ENCODE measurements at regions not wholly inside any gene's neighbourhood (a gene's known extent, or its start where the extent isn't known, plus 50 kb on each side); places are given as distances from the start of the nearest gene placed in this dataset.

DNA sequence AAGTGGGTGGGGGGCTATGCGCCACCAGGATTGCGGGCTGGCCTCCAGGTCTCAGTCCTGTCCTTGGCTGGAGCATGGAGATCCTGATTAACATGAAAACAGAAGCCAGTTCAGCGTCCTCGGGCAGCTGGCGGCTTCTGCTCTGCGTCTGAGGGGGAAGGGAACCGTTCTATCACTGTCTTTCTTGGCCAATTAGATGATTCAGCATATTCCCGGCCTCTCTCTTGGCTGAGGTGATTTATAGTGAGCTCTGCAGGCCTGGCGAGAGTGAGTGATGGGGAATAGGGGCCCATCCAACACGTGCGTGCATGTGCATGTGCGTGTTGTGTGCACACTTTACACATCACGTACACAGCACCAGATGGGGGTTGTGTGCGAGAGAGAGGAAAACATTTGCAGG lies 145.8 kb upstream of the ATP6AP2 start:
- ChIA-PET POLR2A (ENCODE audit: unreplicated experiment) (no interaction called here), CTCF (no interaction called here)
- TF ChIP-seq, protein P1, sequence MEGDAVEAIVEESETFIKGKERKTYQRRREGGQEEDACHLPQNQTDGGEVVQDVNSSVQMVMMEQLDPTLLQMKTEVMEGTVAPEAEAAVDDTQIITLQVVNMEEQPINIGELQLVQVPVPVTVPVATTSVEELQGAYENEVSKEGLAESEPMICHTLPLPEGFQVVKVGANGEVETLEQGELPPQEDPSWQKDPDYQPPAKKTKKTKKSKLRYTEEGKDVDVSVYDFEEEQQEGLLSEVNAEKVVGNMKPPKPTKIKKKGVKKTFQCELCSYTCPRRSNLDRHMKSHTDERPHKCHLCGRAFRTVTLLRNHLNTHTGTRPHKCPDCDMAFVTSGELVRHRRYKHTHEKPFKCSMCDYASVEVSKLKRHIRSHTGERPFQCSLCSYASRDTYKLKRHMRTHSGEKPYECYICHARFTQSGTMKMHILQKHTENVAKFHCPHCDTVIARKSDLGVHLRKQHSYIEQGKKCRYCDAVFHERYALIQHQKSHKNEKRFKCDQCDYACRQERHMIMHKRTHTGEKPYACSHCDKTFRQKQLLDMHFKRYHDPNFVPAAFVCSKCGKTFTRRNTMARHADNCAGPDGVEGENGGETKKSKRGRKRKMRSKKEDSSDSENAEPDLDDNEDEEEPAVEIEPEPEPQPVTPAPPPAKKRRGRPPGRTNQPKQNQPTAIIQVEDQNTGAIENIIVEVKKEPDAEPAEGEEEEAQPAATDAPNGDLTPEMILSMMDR (conservative IDR thresholded peaks at IDR 0.05) = no peak
- TF ChIP-seq EZH2 (IDR thresholded peaks at IDR 0.05; ENCODE audit: low read depth) = no peak
- BruUV-seq (replicated peaks) = no TSS peak
- Histone ChIP-seq H3K27me3 (ENCODE audit: insufficient read depth, low read depth) (no peaks in the 10 kb centered on the region), H3K4me3 (no peak overlapping the region), H4K20me1 (ENCODE audit: insufficient read depth) (no peaks in the 10 kb centered on the region), H3F3A (ENCODE audit: insufficient read depth, low read depth) (no peaks in the 10 kb centered on the region), H3K9me3 (ENCODE audit: insufficient read depth, low read depth) (no peaks in the 10 kb centered on the region), H3K27ac (no peak overlapping the region), H3K9me2 (ENCODE audit: insufficient read depth) (no peaks in the 10 kb centered on the region), H3K4me2 (no peak overlapping the region), H3K36me3 (ENCODE audit: low read depth) (no peaks in the 10 kb centered on the region), H3K79me2 (ENCODE audit: low read depth) (no peaks in the 10 kb centered on the region), H2AFZ (no peak overlapping the region), H3K4me1 (replicated peaks; ENCODE audit: insufficient read depth) (no peaks in the 10 kb centered on the region)
- DNase-seq = no peak
- intact Hi-C loops (cut with micrococcal nuclease; ENCODE audit: unreplicated experiment) = no loop called here

DNA sequence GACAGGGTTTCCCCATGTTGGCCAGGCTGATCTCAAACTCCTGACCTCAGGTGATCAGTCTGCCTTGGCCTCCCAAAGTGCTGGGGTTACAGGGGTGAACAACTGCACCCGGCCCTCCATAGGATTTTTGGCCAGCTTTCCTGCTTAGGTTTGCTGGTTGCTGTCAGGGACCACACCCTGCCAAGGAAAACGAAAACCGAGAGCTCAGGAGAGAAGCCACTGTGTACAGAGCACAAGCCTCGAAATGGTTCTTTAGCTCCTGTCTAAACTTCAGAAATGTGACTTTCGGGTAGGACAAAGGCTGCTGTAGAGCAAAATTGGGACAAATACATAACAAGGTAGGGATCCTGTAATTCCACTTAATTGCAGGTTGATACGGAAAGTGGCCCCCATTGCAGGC lies 146.3 kb upstream of the ATP6AP2 start:
- ChIA-PET POLR2A (ENCODE audit: unreplicated experiment) (no interaction called here), CTCF (no interaction called here)
- Histone ChIP-seq H3K79me2 (ENCODE audit: low read depth) (no peaks in the 10 kb centered on the region), H3K27ac (no peak overlapping the region), H2AFZ (no peak overlapping the region), H3K4me3 (no peak overlapping the region), H3K9me3 (ENCODE audit: insufficient read depth, low read depth) (no peaks in the 10 kb centered on the region), H4K20me1 (ENCODE audit: insufficient read depth) (no peaks in the 10 kb centered on the region), H3K4me1 (replicated peaks; ENCODE audit: insufficient read depth) (no peaks in the 10 kb centered on the region), H3F3A (ENCODE audit: insufficient read depth, low read depth) (no peaks in the 10 kb centered on the region), H3K36me3 (ENCODE audit: low read depth) (no peaks in the 10 kb centered on the region), H3K9me2 (ENCODE audit: insufficient read depth) (no peaks in the 10 kb centered on the region), H3K4me2 (no peak overlapping the region), H3K27me3 (ENCODE audit: insufficient read depth, low read depth) (no peaks in the 10 kb centered on the region)
- DNase-seq = no peak
- intact Hi-C loops (cut with micrococcal nuclease; ENCODE audit: unreplicated experiment) = no loop called here
- no TSS peak for BruUV-seq (replicated peaks)
- TF ChIP-seq, protein P1 (conservative IDR thresholded peaks at IDR 0.05) = no peak
- TF ChIP-seq EZH2 (IDR thresholded peaks at IDR 0.05; ENCODE audit: low read depth) = no peak

DNA sequence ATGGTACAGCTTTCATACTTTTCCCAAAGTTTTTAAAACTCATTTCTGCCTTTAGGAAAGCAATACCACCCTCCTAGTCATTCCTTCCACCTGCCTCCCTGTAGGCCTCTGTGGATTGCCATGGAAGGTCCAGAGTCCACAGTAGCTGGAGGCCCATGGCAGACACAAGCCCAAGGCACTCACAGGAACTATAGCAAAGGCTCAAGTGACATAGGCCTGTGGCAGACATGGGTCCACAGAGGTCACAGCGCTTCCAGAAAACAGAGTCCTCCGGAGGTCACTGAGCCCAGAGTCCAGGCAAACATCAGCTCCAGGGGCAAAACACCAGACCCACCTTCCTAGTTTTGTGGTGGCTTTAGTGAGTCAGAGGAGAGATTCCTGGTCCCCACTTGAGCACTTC lies 147.6 kb upstream of the ATP6AP2 start:
- H3K79me2 ChIP-seq (ENCODE audit: low read depth) = no peaks in the 10 kb centered on the region
- BruUV-seq (replicated peaks) = no TSS peak
- POLR2A ChIA-PET (ENCODE audit: unreplicated experiment) = no interaction called here

More for the DNA sequence above, 147.6 kb upstream of the ATP6AP2 start:
- Histone ChIP-seq H3K27ac (no peak overlapping the region), H3K27me3 (ENCODE audit: insufficient read depth, low read depth) (no peaks in the 10 kb centered on the region), H4K20me1 (ENCODE audit: insufficient read depth) (no peaks in the 10 kb centered on the region), H3K9me3 (ENCODE audit: insufficient read depth, low read depth) (no peaks in the 10 kb centered on the region), H3K4me3 (no peak overlapping the region), H3K36me3 (ENCODE audit: low read depth) (no peaks in the 10 kb centered on the region), H3F3A (ENCODE audit: insufficient read depth, low read depth) (no peaks in the 10 kb centered on the region), H3K9me2 (ENCODE audit: insufficient read depth) (no peaks in the 10 kb centered on the region), H3K4me2 (no peak overlapping the region), H2AFZ (no peak overlapping the region), H3K4me1 (replicated peaks; ENCODE audit: insufficient read depth) (no peaks in the 10 kb centered on the region)
- DNase-seq = no peak
- TF ChIP-seq, protein P1 (conservative IDR thresholded peaks at IDR 0.05) = no peak
- TF ChIP-seq EZH2 (IDR thresholded peaks at IDR 0.05; ENCODE audit: low read depth) = no peak
- CTCF ChIA-PET = no interaction called here
- intact Hi-C loops (cut with micrococcal nuclease; ENCODE audit: unreplicated experiment) = no loop called here

All from PC-9 (cell line).